HEK293 (cell line): ENCODE measurements at regions not wholly inside any gene's neighbourhood (a gene's known extent, or its start where the extent isn't known, plus 50 kb on each side); places are given as distances from the start of the nearest gene placed in this dataset.

Experiments
- AEBP2 ChIP-seq: fragments of 450-650 bp; formaldehyde crosslinking; IDR thresholded peaks from 2 replicates; pipeline ENCODE4 v1.5.1; 2016; ENCODE audit warnings: missing biosample characterization, missing genetic modification characterization, borderline replicate concordance
- BCL6B ChIP-seq: fragments of 450-650 bp; formaldehyde crosslinking; IDR thresholded peaks from 2 replicates; pipeline ENCODE4 v1.5.1; 2017; ENCODE audit warnings: missing biosample characterization, missing genetic modification characterization
- CTCF ChIP-seq: fragments of 450-650 bp; formaldehyde crosslinking; IDR thresholded peaks from 2 replicates; pipeline ENCODE4 v1.5.1; 2016; ENCODE audit warnings: missing biosample characterization, missing genetic modification characterization
- GLI4 ChIP-seq: fragments of 450-650 bp; formaldehyde crosslinking; IDR thresholded peaks from 2 replicates; pipeline ENCODE4 v1.5.1; 2016; ENCODE audit warnings: missing biosample characterization, missing genetic modification characterization
- HOXA7 ChIP-seq: sonication (generic); formaldehyde crosslinking; IDR thresholded peaks from 2 replicates; pipeline ENCODE4 v1.8.1; 2022; ENCODE audit warnings: missing genetic modification reagents, borderline replicate concordance
- HOXD13 ChIP-seq: sonication (generic); formaldehyde crosslinking; IDR thresholded peaks from 2 replicates; pipeline ENCODE4 v1.8.0; 2022; ENCODE audit warnings: missing genetic modification reagents, borderline replicate concordance
- KLF16 ChIP-seq: fragments of 450-650 bp; formaldehyde crosslinking; IDR thresholded peaks from 2 replicates; pipeline ENCODE4 v1.5.1; 2017; ENCODE audit warnings: missing biosample characterization, missing genetic modification characterization
- MEIS1 ChIP-seq: sonication (generic); formaldehyde crosslinking; IDR thresholded peaks from 2 replicates; pipeline ENCODE4 v1.8.1; 2022; ENCODE audit warnings: missing genetic modification reagents, mild to moderate bottlenecking, borderline replicate concordance
- MZF1 ChIP-seq: fragments of 450-650 bp; formaldehyde crosslinking; IDR thresholded peaks from 2 replicates; pipeline ENCODE4 v1.5.1; 2017; ENCODE audit warnings: missing biosample characterization, missing genetic modification characterization, borderline replicate concordance
- PRDM6 ChIP-seq: fragments of 450-650 bp; formaldehyde crosslinking; IDR thresholded peaks from 2 replicates; pipeline ENCODE4 v1.5.1; 2017; ENCODE audit warnings: missing biosample characterization, missing genetic modification characterization
- RBAK ChIP-seq: fragments of 450-650 bp; formaldehyde crosslinking; IDR thresholded peaks from 2 replicates; pipeline ENCODE4 v1.5.1; 2016; ENCODE audit warnings: missing biosample characterization, missing genetic modification characterization
- REST ChIP-seq: fragments of 450-650 bp; formaldehyde crosslinking; IDR thresholded peaks from 2 replicates; pipeline ENCODE4 v1.5.1; 2016; ENCODE audit warnings: missing biosample characterization, missing genetic modification characterization
- SCRT2 ChIP-seq: fragments of 450-650 bp; formaldehyde crosslinking; IDR thresholded peaks from 2 replicates; pipeline ENCODE4 v1.5.1; 2016; ENCODE audit warnings: missing biosample characterization, missing genetic modification characterization
- YY2 ChIP-seq: fragments of 450-650 bp; formaldehyde crosslinking; IDR thresholded peaks from 2 replicates; pipeline ENCODE4 v1.5.1; 2016; ENCODE audit warnings: missing biosample characterization, missing genetic modification characterization
- ZFP37 ChIP-seq: fragments of 450-650 bp; formaldehyde crosslinking; IDR thresholded peaks from 2 replicates; pipeline ENCODE4 v1.5.1; 2016; ENCODE audit warnings: missing biosample characterization, missing genetic modification characterization
- ZNF140 ChIP-seq: fragments of 450-650 bp; formaldehyde crosslinking; IDR thresholded peaks from 2 replicates; pipeline ENCODE4 v1.5.1; 2016; ENCODE audit warnings: missing biosample characterization, missing genetic modification characterization
- ZNF18 ChIP-seq: fragments of 450-650 bp; formaldehyde crosslinking; IDR thresholded peaks from 2 replicates; pipeline ENCODE4 v1.5.1; 2016; ENCODE audit warnings: missing biosample characterization, missing genetic modification characterization
- ZNF19 ChIP-seq: fragments of 450-650 bp; formaldehyde crosslinking; IDR thresholded peaks from 2 replicates; pipeline ENCODE4; 2016; ENCODE audit warnings: missing biosample characterization, missing genetic modification characterization, low read depth
- ZNF248 ChIP-seq: fragments of 450-650 bp; formaldehyde crosslinking; IDR thresholded peaks from 2 replicates; pipeline ENCODE4 v1.5.1; 2017; ENCODE audit warnings: missing biosample characterization, missing genetic modification characterization
- ZNF394 ChIP-seq: fragments of 450-650 bp; formaldehyde crosslinking; IDR thresholded peaks from 2 replicates; pipeline ENCODE4 v1.5.1; 2016; ENCODE audit warnings: missing biosample characterization, missing genetic modification characterization, mild to moderate bottlenecking, moderate library complexity, borderline replicate concordance
- ZNF473 ChIP-seq: fragments of 450-650 bp; formaldehyde crosslinking; IDR thresholded peaks from 2 replicates; pipeline ENCODE4 v1.5.1; 2017; ENCODE audit warnings: missing biosample characterization, missing genetic modification characterization
- ZNF521 ChIP-seq: fragments of 450-650 bp; formaldehyde crosslinking; IDR thresholded peaks from 2 replicates; pipeline ENCODE4 v1.5.1; 2017; ENCODE audit warnings: missing biosample characterization, mild to moderate bottlenecking, missing genetic modification characterization
- ZNF530 ChIP-seq: fragments of 450-650 bp; formaldehyde crosslinking; IDR thresholded peaks from 2 replicates; pipeline ENCODE4 v1.5.1; 2016; ENCODE audit warnings: low read depth, missing biosample characterization, missing genetic modification characterization
- ZNF629 ChIP-seq: fragments of 450-650 bp; formaldehyde crosslinking; IDR thresholded peaks from 2 replicates; pipeline ENCODE4 v1.5.1; 2017; ENCODE audit warnings: missing biosample characterization, missing genetic modification characterization
- ZNF664 ChIP-seq: fragments of 450-650 bp; formaldehyde crosslinking; IDR thresholded peaks from 2 replicates; pipeline ENCODE4 v1.5.1; 2016; ENCODE audit warnings: missing biosample characterization, missing genetic modification characterization
- ZNF701 ChIP-seq: fragments of 450-650 bp; formaldehyde crosslinking; IDR thresholded peaks from 2 replicates; pipeline ENCODE4 v1.5.1; 2016; ENCODE audit warnings: missing biosample characterization, missing genetic modification characterization
- ZNF707 ChIP-seq: fragments of 450-650 bp; formaldehyde crosslinking; IDR thresholded peaks from 2 replicates; pipeline ENCODE4 v1.5.1; 2016; ENCODE audit warnings: missing biosample characterization, missing genetic modification characterization
- ZNF785 ChIP-seq: fragments of 450-650 bp; formaldehyde crosslinking; IDR thresholded peaks from 2 replicates; pipeline ENCODE4 v1.5.1; 2016; ENCODE audit warnings: missing biosample characterization, missing genetic modification characterization
- ZNF837 ChIP-seq: fragments of 450-650 bp; formaldehyde crosslinking; IDR thresholded peaks from 2 replicates; pipeline ENCODE4 v1.5.1; 2016; ENCODE audit warnings: missing biosample characterization, missing genetic modification characterization

- no peak for TF ChIP-seq ZNF18 (tag by site-specific recombination)
- TF ChIP-seq GLI4 (tag by site-specific recombination) = no peak
- TF ChIP-seq ZNF785 = no peak
- TF ChIP-seq ZNF19 (tag by site-specific recombination) = no peak
- TF ChIP-seq AEBP2 (tag by site-specific recombination) = no peak
- no peak for TF ChIP-seq ZNF140
- no peak for TF ChIP-seq ZNF707
- no peak for TF ChIP-seq HOXA7 (CRISPR knock-in tag)
- TF ChIP-seq ZFP37 (tag by site-specific recombination) = no peak
- TF ChIP-seq ZNF248 (tag by site-specific recombination) = no peak
- no peak for TF ChIP-seq MZF1 (tag by site-specific recombination)
- TF ChIP-seq ZNF701 (tag by site-specific recombination) = 0 out of 2 replicates have a peak, but pooled peaks have one; percentile 61
- no peak for TF ChIP-seq KLF16 (tag by site-specific recombination)
- no peak for TF ChIP-seq ZNF837 (tag by site-specific recombination)
- TF ChIP-seq SCRT2 = no peak
- TF ChIP-seq ZNF530 = no peak
- no peak for TF ChIP-seq CTCF (tag by site-specific recombination)
- TF ChIP-seq ZNF664 = no peak
- TF ChIP-seq MEIS1 (CRISPR knock-in tag) = no peak
- TF ChIP-seq ZNF473 (tag by site-specific recombination) = no peak
- TF ChIP-seq BCL6B (tag by site-specific recombination) = no peak
- no peak for TF ChIP-seq PRDM6 (tag by site-specific recombination)
- TF ChIP-seq ZNF521 (tag by site-specific recombination) = no peak
- TF ChIP-seq RBAK (tag by site-specific recombination) = no peak
- peak; percentile 51; the same call in 1 of the 2 replicates for TF ChIP-seq REST (tag by site-specific recombination)
- TF ChIP-seq ZNF629 (tag by site-specific recombination) = no peak
- no peak for TF ChIP-seq HOXD13
- no peak for TF ChIP-seq YY2 (tag by site-specific recombination)
- TF ChIP-seq ZNF394 = no peak
Measured at GRCh38 chr22:42188808-42189447, 58.3 kb upstream of the CYP2D6 start (continued).
